Activated T-cell treated with anti-CD3 and anti-CD28 coated beads, Interleukin-2, amount 50 U/mL, for 24 hours (primary cell): ENCODE measurements at regions not wholly inside any gene's neighbourhood (a gene's known extent, or its start where the extent isn't known, plus 50 kb on each side); places are given as distances from the start of the nearest gene placed in this dataset.
"Not testable (repeated sequence)": the region's sequence is repeated elsewhere in the genome, so short reads cannot be mapped to it uniquely, and the experiment has no call there.

Source experiments
- DNase-seq: peaks from one replicate; pipeline ENCODE4 v3.0.0-alpha.2; 2020
- H3K27ac Mint-ChIP-seq: 2 replicates; pipeline ENCODE4 v1.8.0; 2020; ENCODE audit warnings: mild to moderate bottlenecking, mixed read lengths
- H3K27me3 Mint-ChIP-seq: 2 replicates; pipeline ENCODE4 v1.8.0; 2020; ENCODE audit warnings: mixed read lengths
- H3K36me3 Mint-ChIP-seq: 2 replicates; pipeline ENCODE4 v1.8.0; 2020; ENCODE audit warnings: low read depth, mixed read lengths
- H3K4me1 Mint-ChIP-seq: 2 replicates; pipeline ENCODE4 v1.8.0; 2020; ENCODE audit warnings: low read depth, mixed read lengths
- H3K4me3 Mint-ChIP-seq: 2 replicates; pipeline ENCODE4 v1.8.0; 2020; ENCODE audit warnings: mild to moderate bottlenecking, moderate library complexity, mixed read lengths
- H3K9me3 Mint-ChIP-seq: 2 replicates; pipeline ENCODE4 v1.8.0; 2020; ENCODE audit warnings: mixed read lengths

DNA sequence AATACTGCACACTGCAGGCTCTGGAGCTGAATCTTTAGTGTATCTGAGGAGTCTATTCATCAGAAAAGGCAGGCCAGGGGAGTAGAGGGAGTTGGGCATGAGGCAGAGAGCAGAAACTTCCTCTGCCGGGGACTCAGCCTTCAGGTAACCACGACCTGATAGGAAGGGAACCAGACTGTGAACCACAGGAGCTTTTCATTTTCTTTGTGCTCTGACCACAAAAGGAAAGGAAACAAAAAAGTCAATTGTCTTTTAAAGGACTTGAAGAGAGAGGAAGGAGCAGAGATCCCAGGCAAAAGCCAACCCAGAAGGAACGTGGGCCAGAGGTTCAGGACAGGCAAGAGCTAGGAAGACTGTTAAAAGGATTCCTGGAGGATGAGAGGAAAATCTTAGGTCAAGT is 573.3 kb downstream of the EPHB1 start:
- Mint-ChIP-seq H3K36me3 (no peaks in the 10 kb centered on the region), H3K4me3 (no peak overlapping the region), H3K9me3 (no peaks in the 10 kb centered on the region), H3K27ac (no peak overlapping the region), H3K27me3 (no peaks in the 10 kb centered on the region), H3K4me1 (no peaks in the 10 kb centered on the region)
- DNase-seq, result no peak

DNA sequence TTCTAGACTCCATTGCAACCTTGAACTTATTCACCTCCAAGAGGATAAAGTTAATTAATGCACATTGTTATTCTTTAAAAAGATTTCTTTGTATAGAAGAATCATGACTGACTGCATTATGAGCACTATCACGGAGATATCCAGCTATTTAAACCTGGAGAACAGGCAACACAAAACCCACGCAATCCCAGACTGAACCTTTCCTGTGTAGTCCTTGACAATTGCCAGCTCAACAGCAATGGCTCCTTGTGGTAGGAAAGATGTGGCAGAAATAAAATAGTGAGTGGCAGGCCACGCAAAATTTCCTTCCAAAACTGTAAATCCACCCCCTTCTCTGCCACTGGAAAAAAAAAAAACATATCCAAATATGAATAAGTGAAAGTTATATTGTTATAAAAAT is 573.7 kb downstream of the EPHB1 start:
- no peaks in the 10 kb centered on the region for H3K36me3 Mint-ChIP-seq
- no peak for DNase-seq
- H3K27ac Mint-ChIP-seq, result no peak overlapping the region
- no peaks in the 10 kb centered on the region for H3K27me3 Mint-ChIP-seq
- no peak overlapping the region for H3K4me3 Mint-ChIP-seq
- H3K4me1 Mint-ChIP-seq, result no peaks in the 10 kb centered on the region
- no peaks in the 10 kb centered on the region for H3K9me3 Mint-ChIP-seq

DNA sequence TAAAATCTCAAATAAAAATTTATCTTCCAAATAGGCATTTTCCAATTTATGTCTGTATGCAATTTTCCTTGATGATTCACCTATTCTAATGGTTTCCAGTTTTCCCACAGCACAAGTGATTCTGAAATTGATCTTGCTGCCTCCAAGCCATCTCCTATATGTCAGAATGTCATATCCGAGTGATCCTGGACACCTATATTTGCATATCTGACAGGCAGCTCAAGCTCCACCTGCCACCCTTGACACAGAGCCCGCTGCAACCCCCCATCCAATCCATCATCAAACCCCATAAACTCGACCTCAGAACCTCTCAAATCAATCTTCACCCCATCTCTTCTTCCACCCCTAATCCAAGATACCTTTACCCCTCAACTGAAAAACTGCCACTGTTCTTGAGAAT is 579.5 kb downstream of the EPHB1 start:
- Mint-ChIP-seq H3K4me3 (no peak overlapping the region), H3K9me3 (peaks cover 4% of the 10 kb centered on the region)

DNA sequence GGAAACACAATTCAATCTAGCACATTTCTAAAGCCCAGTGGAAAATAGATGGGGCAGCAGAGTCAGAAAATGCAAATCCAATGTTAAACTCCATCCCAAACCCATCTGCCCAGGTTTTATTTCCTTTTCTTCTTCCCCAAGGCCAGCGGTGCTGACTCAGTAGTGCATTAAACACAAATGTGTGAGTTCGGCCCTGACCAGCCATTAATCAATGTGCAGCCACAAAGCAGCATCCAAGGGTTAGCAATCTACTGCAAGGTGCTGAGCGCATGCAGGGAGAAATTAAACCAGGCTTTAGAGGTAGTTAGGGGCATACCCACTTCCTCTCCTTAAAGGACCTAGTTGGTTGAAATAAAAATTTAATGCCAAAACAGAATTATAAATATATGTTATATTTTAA is 583.3 kb upstream of the PPP2R3A start:
- Mint-ChIP-seq H3K36me3 (no peaks in the 10 kb centered on the region), H3K4me1 (no peaks in the 10 kb centered on the region), H3K9me3 (peaks cover 5% of the 10 kb centered on the region), H3K4me3 (no peak overlapping the region), H3K27ac (no peak overlapping the region), H3K27me3 (no peaks in the 10 kb centered on the region)
- DNase-seq, result no peak

More for the DNA sequence above, 579.5 kb downstream of the EPHB1 start:
- Mint-ChIP-seq H3K36me3 (no peaks in the 10 kb centered on the region), H3K27me3 (no peaks in the 10 kb centered on the region), H3K4me1 (no peaks in the 10 kb centered on the region), H3K27ac (no peak overlapping the region)
- no peak for DNase-seq

DNA sequence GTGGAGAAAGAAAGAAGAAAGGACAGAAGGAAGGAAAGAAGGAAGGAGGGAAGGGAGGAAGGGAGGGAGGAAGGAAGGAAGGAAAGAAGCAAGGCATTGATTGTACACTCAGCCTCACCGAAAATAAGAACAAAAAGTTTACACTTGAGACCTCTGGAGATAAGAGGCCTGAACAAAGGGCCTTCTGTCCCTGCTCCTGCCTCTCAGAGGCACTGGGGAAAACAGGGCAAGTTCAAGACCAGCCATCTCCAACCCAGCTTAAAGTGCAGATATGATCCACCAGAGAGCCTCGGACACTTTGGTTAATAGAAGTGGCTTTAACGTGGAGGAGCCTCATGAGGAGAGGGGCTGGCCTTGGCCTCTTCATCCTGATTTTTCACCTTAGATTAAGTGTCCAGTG is 582.9 kb upstream of the PPP2R3A start:
- Mint-ChIP-seq H3K4me3 (no peak overlapping the region), H3K27me3 (no peaks in the 10 kb centered on the region), H3K4me1 (no peaks in the 10 kb centered on the region), H3K9me3 (peaks cover 5% of the 10 kb centered on the region), H3K36me3 (no peaks in the 10 kb centered on the region), H3K27ac (no peak overlapping the region)
- no peak for DNase-seq

DNA sequence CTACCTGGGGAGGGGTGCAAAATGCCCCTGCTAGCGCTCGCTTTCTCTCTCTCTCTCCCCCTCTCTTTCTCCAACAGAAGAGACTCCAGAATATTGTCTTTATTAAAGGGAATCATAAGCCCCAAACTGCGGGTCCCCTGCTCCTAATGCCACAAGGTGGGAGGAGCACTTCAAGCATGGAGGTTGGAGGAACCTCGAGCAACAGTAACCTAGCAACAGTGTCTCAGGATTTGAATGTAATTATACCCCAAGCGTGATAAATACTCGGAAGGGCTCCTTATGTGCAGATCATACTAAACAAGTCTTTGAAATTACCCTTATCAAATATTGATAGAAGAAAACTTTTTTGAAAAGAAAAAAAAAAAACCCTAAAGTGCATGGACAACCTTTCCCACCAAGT is 582.2 kb upstream of the PPP2R3A start:
- H3K27me3 Mint-ChIP-seq, result no peaks in the 10 kb centered on the region
- DNase-seq, result no peak
- H3K4me3 Mint-ChIP-seq, result no peak overlapping the region
- no peak overlapping the region for H3K27ac Mint-ChIP-seq
- no peaks in the 10 kb centered on the region for H3K4me1 Mint-ChIP-seq
- H3K36me3 Mint-ChIP-seq, result no peaks in the 10 kb centered on the region
- H3K9me3 Mint-ChIP-seq, result peaks cover 5% of the 10 kb centered on the region

- no peak overlapping the region for H3K4me3 Mint-ChIP-seq
Measured at GRCh38 chr3:135392151-135392550, 573.4 kb upstream of the PPP2R3A start.

DNA sequence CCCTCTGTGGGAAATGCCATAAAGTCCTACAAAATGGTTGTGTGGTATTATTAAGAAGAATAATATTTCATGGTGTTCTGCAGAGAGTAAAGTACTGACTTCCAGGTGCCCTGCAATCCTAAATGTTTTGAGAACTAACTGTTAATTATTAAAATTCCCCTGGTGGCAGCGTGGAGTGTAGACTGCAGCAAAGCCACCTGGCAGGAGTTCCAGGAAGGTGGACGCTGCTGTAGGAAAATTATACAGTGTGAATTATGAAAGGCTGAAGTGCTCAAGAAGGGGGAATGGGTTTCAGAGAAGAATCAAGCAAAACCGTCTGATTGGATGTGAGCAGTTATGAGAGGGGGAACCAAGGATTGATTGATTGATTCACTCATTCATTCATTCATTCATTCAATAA is 572.4 kb upstream of the PPP2R3A start:
- no peaks in the 10 kb centered on the region for H3K27me3 Mint-ChIP-seq
- peaks cover 14% of the 10 kb centered on the region for H3K9me3 Mint-ChIP-seq
- H3K4me3 Mint-ChIP-seq, result no peak overlapping the region
- no peak for DNase-seq
- H3K4me1 Mint-ChIP-seq, result no peaks in the 10 kb centered on the region
- no peaks in the 10 kb centered on the region for H3K36me3 Mint-ChIP-seq
- no peak overlapping the region for H3K27ac Mint-ChIP-seq

More at GRCh38 chr3:135392151-135392550, 573.4 kb upstream of the PPP2R3A start:
- no peaks in the 10 kb centered on the region for H3K36me3 Mint-ChIP-seq
- H3K9me3 Mint-ChIP-seq, result peaks cover 12% of the 10 kb centered on the region
- DNase-seq, result no peak
- H3K27me3 Mint-ChIP-seq, result no peaks in the 10 kb centered on the region
- no peak overlapping the region for H3K27ac Mint-ChIP-seq
- H3K4me1 Mint-ChIP-seq, result no peaks in the 10 kb centered on the region

DNA sequence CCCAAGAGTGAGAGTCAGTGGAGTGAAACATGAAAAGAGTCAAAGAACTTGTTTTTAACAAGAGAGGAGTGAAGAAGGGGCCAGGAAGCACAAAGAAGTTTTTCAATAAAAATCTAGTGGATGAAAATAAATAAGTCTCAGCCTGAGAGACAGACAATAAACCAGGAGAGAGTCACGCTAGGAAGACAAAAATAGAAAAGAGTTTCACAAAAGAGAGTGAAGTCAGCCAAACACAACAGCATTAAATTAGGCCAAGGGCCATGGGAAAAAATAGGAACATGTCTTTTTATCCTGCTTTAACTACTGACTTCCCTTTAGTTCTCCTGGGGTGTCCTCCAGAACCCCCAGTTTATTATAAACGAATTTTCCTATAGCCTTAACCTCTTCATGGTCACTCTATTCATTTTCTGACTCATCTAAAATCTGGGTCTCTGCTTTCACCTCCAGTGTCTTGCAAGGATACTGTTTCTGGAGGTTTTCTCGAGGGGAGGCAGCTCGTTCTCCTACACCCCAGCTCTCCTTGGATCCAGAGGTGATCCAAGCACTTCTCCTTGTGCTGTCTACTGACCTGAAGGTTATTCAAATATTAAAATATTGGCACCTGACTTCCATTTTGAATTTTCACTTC is 571.5 kb upstream of the PPP2R3A start:
- Mint-ChIP-seq H3K27ac (no peak overlapping the region), H3K36me3 (no peaks in the 10 kb centered on the region), H3K9me3 (peaks cover 16% of the 10 kb centered on the region), H3K4me3 (no peak overlapping the region), H3K4me1 (no peaks in the 10 kb centered on the region), H3K27me3 (no peaks in the 10 kb centered on the region)
- no peak for DNase-seq

DNA sequence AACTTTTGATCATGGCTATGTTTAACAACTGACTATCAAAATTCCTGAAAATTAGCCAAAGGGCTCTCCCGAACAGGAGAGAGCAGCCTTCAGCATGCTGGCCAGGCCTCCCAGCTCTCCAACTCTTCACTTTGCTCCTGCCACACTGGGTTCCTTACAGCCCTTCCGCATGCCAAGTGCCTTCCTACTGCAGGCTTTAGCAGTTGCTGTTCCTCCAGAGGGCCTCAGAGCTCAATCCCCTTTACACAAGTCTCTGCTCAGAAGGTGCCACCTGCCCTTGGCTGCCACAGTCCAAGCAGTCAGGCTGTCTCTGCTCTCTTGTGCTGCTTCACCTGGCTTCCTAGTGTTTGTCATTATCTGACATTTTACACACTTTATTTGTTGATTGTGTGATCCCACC is 553.1 kb upstream of the PPP2R3A start:
- Mint-ChIP-seq H3K9me3 (no peaks in the 10 kb centered on the region), H3K36me3 (no peaks in the 10 kb centered on the region), H3K27me3 (no peaks in the 10 kb centered on the region), H3K4me1 (no peaks in the 10 kb centered on the region), H3K4me3 (no peak overlapping the region), H3K27ac (no peak overlapping the region)
- no peak for DNase-seq

GRCh38 chr3:135416182-135416581 is 549.3 kb upstream of the PPP2R3A start:
- no peaks in the 10 kb centered on the region for H3K36me3 Mint-ChIP-seq
- H3K27ac Mint-ChIP-seq, result no peak overlapping the region
- no peaks in the 10 kb centered on the region for H3K9me3 Mint-ChIP-seq
- no peak overlapping the region for H3K4me3 Mint-ChIP-seq
- H3K27me3 Mint-ChIP-seq, result no peaks in the 10 kb centered on the region
- DNase-seq, result no peak
- no peaks in the 10 kb centered on the region for H3K4me1 Mint-ChIP-seq

DNA sequence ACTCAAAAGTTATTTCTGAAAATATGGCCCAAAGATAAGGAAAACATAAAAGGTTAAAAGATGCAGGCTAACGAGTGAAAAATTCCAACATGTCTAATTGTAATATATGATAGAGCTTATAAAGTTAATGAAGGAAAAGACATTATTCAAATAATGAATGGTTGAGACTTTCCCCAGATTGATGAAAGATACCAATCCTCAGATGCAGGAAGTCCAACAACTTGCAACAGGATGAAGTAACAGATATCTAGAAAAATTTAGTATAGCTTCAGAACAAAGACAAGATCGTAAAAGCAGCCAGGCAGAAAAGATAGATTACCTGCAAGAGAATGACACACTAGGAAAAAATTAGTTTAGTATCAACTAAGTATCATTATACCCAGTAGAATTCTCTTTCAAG is 546.4 kb upstream of the PPP2R3A start:
- H3K4me3 Mint-ChIP-seq, result no peak overlapping the region
- H3K27ac Mint-ChIP-seq, result no peak overlapping the region
- H3K27me3 Mint-ChIP-seq, result no peaks in the 10 kb centered on the region
- no peaks in the 10 kb centered on the region for H3K9me3 Mint-ChIP-seq
- H3K36me3 Mint-ChIP-seq, result no peaks in the 10 kb centered on the region
- DNase-seq, result no peak
- H3K4me1 Mint-ChIP-seq, result no peaks in the 10 kb centered on the region

DNA sequence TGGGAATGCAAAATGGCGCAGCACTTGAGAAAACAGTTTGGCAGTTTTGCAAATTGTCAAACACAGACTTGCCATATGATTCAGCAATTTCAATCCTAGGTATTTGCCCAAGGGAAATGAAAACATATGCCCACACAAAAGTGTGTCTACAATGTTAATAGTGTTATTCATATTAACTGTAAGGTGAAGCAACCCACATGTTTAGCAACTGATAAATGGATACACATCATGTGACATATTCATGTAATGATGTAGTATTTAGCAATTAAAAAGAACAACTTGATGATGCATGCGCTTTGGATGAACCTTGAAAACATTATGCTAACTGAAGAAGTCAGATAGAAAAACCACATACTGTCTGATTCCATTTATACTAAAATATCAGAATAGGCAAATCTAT is 539.0 kb upstream of the PPP2R3A start:
- Mint-ChIP-seq H3K4me3 (no peak overlapping the region), H3K27ac (no peak overlapping the region), H3K9me3 (peaks cover 8% of the 10 kb centered on the region), H3K4me1 (no peaks in the 10 kb centered on the region), H3K27me3 (no peaks in the 10 kb centered on the region), H3K36me3 (no peaks in the 10 kb centered on the region)
- DNase-seq, result no peak

DNA sequence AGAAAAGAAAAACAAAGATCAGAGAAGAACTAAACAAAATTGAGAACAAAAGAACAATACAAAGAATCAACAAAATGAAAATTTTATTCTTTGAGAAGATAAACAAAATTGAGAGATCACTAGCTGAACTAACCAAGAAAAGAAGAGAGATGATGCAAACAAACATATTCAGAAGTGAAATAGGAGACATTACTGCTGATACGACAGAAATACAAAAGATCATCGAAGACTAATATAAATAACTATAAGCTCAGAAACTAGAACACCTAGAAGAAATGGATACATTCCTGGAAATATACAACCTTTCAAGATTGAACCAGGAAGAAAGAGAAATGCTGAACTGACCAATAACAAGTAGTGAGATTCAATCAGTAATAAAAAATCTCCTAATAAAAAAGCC is 533.1 kb upstream of the PPP2R3A start:
- no peak overlapping the region for H3K4me3 Mint-ChIP-seq
- peaks cover 15% of the 10 kb centered on the region for H3K9me3 Mint-ChIP-seq
- no peaks in the 10 kb centered on the region for H3K27me3 Mint-ChIP-seq
- DNase-seq, result no peak
- no peaks in the 10 kb centered on the region for H3K4me1 Mint-ChIP-seq
- H3K36me3 Mint-ChIP-seq, result no peaks in the 10 kb centered on the region
- H3K27ac Mint-ChIP-seq, result no peak overlapping the region

- H3K4me3 Mint-ChIP-seq, H3K9me3 Mint-ChIP-seq, H3K36me3 Mint-ChIP-seq, H3K27me3 Mint-ChIP-seq, H3K27ac Mint-ChIP-seq, H3K4me1 Mint-ChIP-seq, DNase-seq: not testable (repeated sequence)
Measured at GRCh38 chr3:135438889-135439597, 526.5 kb upstream of the PPP2R3A start.

- H3K27ac Mint-ChIP-seq, H3K4me3 Mint-ChIP-seq, H3K36me3 Mint-ChIP-seq, DNase-seq, H3K9me3 Mint-ChIP-seq, H3K4me1 Mint-ChIP-seq, H3K27me3 Mint-ChIP-seq: not testable (repeated sequence)
Measured at GRCh38 chr3:135439632-135440031, 525.9 kb upstream of the PPP2R3A start.
